ENCODE measurements at regions not wholly inside any gene's neighbourhood (a gene's known extent, or its start where the extent isn't known, plus 50 kb on each side); places are given as distances from the start of the nearest gene placed in this dataset.
A peak's percentile ranks its signal among the peaks of the same experiment; 100 is the strongest.
"Not testable (repeated sequence)": the region's sequence is repeated elsewhere in the genome, so short reads cannot be mapped to it uniquely, and the experiment has no call there.

DNA sequence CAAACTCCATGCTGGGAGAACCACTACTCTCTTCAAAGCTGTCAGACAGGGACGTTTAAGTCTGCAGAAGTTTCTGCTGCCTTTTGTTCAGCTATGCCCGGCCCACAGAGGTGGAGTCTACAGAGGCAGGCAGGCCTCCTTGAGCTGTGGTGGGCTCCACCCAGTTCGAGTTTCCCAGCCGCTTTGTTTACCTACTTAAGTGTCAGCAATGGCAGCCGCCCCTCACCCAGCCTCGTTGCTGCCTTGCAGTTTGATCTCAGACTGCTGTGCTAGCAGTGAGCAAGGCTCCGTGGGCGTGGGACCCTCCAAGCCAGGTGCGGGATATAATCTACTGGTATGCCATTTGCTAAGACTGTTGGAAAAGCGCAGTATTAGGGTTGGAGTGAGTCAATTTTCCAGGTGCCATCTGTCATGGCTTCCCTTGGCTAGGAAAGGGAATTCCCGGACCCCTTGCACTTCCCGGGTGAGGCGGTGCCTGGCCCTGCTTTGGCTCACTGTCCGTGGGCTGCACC is 190.7 kb downstream of the TTC6 start:
- H3K4me1 ChIP-seq (ENCODE audit: insufficient read depth, low read length, poor library complexity, severe bottlenecking); H4K20me1 ChIP-seq (ENCODE audit: insufficient read depth, low read length, poor library complexity, severe bottlenecking); H3K4me2 ChIP-seq (ENCODE audit: low read depth, low read length, poor library complexity, severe bottlenecking); H3K9me3 ChIP-seq (ENCODE audit: insufficient read depth, low read depth, low read length); H3F3A ChIP-seq (ENCODE audit: low read depth); H2AFZ ChIP-seq (ENCODE audit: low read length); H3K9me2 ChIP-seq (replicated peaks; ENCODE audit: low read depth, low read length); H3K27me3 ChIP-seq (ENCODE audit: insufficient read depth, low read length, poor library complexity, severe bottlenecking); H3K79me2 ChIP-seq (ENCODE audit: insufficient read depth, low read length); H3K9ac ChIP-seq (ENCODE audit: low read depth, low read length, poor library complexity, severe bottlenecking); H3K4me3 ChIP-seq (ENCODE audit: low read length, poor library complexity, severe bottlenecking); H3K36me3 ChIP-seq (ENCODE audit: insufficient read depth, low read length): not testable (repeated sequence)

DNA sequence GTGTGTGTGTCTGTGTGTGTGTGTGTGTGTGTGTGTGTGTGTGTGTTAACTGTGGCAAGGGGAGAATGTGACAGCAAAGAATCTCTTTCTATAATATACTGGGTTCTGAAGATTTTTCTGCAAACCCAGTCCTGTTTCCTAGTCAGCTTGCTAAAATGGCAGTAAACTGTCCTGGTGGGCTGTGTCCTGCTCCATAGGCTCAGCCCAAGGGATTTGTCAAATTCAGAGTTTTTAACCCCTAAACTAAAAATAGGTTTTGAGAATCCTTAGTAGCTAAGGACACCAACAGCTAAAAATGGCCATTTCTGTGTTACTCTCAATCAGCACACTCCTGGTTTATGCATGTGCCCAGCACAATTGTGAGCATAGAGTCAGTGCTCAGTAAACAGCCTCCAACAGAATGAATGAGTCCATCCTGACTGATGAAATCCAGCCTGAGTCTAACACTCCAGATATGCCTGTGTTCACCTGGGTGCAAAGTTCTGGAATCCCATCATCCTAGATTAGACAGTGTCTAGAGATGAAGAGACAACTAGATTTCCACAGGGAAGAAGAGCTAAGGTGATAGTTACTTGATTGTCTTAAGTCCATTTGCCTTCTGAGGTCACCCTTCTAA is 192.6 kb downstream of the TTC6 start:
- Histone ChIP-seq H3K9me3 (ENCODE audit: insufficient read depth, low read depth, low read length) (no peaks in the 10 kb centered on the region), H4K20me1 (ENCODE audit: insufficient read depth, low read length, poor library complexity, severe bottlenecking) (no peaks in the 10 kb centered on the region), H3K9me2 (replicated peaks; ENCODE audit: low read depth, low read length) (no peaks in the 10 kb centered on the region), H3K36me3 (ENCODE audit: insufficient read depth, low read length) (no peaks in the 10 kb centered on the region), H3K4me3 (ENCODE audit: low read length, poor library complexity, severe bottlenecking) (no peak overlapping the region), H3F3A (ENCODE audit: low read depth) (no peaks in the 10 kb centered on the region), H3K4me2 (ENCODE audit: low read depth, low read length, poor library complexity, severe bottlenecking) (no peak overlapping the region), H3K9ac (ENCODE audit: low read depth, low read length, poor library complexity, severe bottlenecking) (no peak overlapping the region), H3K4me1 (ENCODE audit: insufficient read depth, low read length, poor library complexity, severe bottlenecking) (no peaks in the 10 kb centered on the region), H3K79me2 (ENCODE audit: insufficient read depth, low read length) (no peaks in the 10 kb centered on the region), H3K27me3 (ENCODE audit: insufficient read depth, low read length, poor library complexity, severe bottlenecking) (no peaks in the 10 kb centered on the region), H2AFZ (ENCODE audit: low read length) (no peak overlapping the region)
- TF ChIP-seq, protein P1, sequence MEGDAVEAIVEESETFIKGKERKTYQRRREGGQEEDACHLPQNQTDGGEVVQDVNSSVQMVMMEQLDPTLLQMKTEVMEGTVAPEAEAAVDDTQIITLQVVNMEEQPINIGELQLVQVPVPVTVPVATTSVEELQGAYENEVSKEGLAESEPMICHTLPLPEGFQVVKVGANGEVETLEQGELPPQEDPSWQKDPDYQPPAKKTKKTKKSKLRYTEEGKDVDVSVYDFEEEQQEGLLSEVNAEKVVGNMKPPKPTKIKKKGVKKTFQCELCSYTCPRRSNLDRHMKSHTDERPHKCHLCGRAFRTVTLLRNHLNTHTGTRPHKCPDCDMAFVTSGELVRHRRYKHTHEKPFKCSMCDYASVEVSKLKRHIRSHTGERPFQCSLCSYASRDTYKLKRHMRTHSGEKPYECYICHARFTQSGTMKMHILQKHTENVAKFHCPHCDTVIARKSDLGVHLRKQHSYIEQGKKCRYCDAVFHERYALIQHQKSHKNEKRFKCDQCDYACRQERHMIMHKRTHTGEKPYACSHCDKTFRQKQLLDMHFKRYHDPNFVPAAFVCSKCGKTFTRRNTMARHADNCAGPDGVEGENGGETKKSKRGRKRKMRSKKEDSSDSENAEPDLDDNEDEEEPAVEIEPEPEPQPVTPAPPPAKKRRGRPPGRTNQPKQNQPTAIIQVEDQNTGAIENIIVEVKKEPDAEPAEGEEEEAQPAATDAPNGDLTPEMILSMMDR (conservative IDR thresholded peaks at IDR 0.05; ENCODE audit: low read length) = no peak
- TF ChIP-seq EZH2phosphoT487 (IDR thresholded peaks at IDR 0.05; ENCODE audit: borderline replicate concordance) = no peak

DNA sequence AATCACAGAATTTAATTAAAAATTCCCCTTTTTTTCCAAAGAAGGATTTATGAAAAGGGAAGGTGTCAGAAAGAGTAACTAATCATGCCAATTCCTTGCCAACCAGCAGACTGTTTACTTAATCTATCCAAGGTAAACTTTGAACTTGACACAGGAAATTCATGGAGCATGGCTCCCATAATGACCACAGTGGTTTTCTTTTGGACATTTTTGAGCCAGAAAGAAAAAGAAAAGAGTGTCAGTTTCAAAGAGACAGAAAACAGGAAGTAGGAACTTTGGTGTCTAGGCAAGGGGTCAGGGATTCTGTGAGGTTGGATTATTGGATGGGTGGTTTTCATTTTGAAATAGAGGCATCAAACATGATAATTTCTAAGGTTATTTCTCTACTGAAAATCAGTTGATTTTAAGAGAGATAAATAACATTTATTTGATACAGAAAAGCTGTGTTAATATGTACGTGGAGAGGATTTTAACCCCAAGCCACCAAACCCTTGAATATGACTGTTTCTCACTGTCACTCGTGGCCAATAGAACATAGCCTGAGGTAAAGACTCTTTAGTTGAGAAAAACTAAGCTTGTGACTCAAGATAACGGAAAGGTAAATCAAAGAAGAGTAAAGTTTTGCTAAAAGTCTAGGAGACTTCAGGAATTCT is 196.1 kb downstream of the TTC6 start:
- H3K27me3 ChIP-seq (ENCODE audit: insufficient read depth, low read length, poor library complexity, severe bottlenecking) = no peaks in the 10 kb centered on the region
- TF ChIP-seq EZH2phosphoT487 (IDR thresholded peaks at IDR 0.05; ENCODE audit: borderline replicate concordance) = no peak
- no peaks in the 10 kb centered on the region for H3K4me1 ChIP-seq (ENCODE audit: insufficient read depth, low read length, poor library complexity, severe bottlenecking)

DNA sequence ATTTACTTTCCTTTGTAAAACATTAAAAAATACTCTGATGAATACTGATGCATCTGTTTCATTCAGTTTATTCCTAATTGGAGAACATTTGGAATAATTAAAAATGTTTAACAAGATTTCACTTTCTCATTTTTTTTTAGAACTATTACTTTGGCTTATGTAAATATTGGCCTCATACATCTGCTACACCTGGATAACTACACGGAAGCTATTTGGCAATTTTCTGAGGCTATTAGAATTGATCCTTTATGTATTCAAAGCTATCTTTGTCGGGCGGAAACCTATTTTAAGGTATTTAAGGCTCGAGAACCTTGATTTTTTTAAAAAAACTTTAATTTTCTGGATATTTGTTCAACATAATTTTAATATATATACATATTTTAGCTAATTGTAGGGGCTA is 196.7 kb downstream of the TTC6 start:
- H3K36me3 ChIP-seq (ENCODE audit: insufficient read depth, low read length) = no peaks in the 10 kb centered on the region
- H3K79me2 ChIP-seq (ENCODE audit: insufficient read depth, low read length) = no peaks in the 10 kb centered on the region
- H3K4me3 ChIP-seq (ENCODE audit: low read length, poor library complexity, severe bottlenecking) = no peak overlapping the region
- no peaks in the 10 kb centered on the region for H3F3A ChIP-seq (ENCODE audit: low read depth)
- H3K9me3 ChIP-seq (ENCODE audit: insufficient read depth, low read depth, low read length) = no peaks in the 10 kb centered on the region
- no peaks in the 10 kb centered on the region for H3K27me3 ChIP-seq (ENCODE audit: insufficient read depth, low read length, poor library complexity, severe bottlenecking)
- H4K20me1 ChIP-seq (ENCODE audit: insufficient read depth, low read length, poor library complexity, severe bottlenecking) = no peaks in the 10 kb centered on the region
- no peak overlapping the region for H3K9ac ChIP-seq (ENCODE audit: low read depth, low read length, poor library complexity, severe bottlenecking)
- H3K4me2 ChIP-seq (ENCODE audit: low read depth, low read length, poor library complexity, severe bottlenecking) = no peak overlapping the region
- TF ChIP-seq, protein P1 (conservative IDR thresholded peaks at IDR 0.05; ENCODE audit: low read length) = no peak
- no peak for TF ChIP-seq EZH2phosphoT487 (IDR thresholded peaks at IDR 0.05; ENCODE audit: borderline replicate concordance)
- H3K4me1 ChIP-seq (ENCODE audit: insufficient read depth, low read length, poor library complexity, severe bottlenecking) = no peaks in the 10 kb centered on the region
- no peak overlapping the region for H2AFZ ChIP-seq (ENCODE audit: low read length)
- no peaks in the 10 kb centered on the region for H3K9me2 ChIP-seq (replicated peaks; ENCODE audit: low read depth, low read length)

More for the DNA sequence above, 196.1 kb downstream of the TTC6 start:
- no peaks in the 10 kb centered on the region for H4K20me1 ChIP-seq (ENCODE audit: insufficient read depth, low read length, poor library complexity, severe bottlenecking)
- H3K4me2 ChIP-seq (ENCODE audit: low read depth, low read length, poor library complexity, severe bottlenecking) = no peak overlapping the region
- H3K9me3 ChIP-seq (ENCODE audit: insufficient read depth, low read depth, low read length) = no peaks in the 10 kb centered on the region
- no peak overlapping the region for H3K9ac ChIP-seq (ENCODE audit: low read depth, low read length, poor library complexity, severe bottlenecking)
- H3K79me2 ChIP-seq (ENCODE audit: insufficient read depth, low read length) = no peaks in the 10 kb centered on the region
- H2AFZ ChIP-seq (ENCODE audit: low read length) = peak overlapping the region; percentile 39; the same call in 1 of the 2 replicates
- no peaks in the 10 kb centered on the region for H3F3A ChIP-seq (ENCODE audit: low read depth)
- no peak overlapping the region for H3K4me3 ChIP-seq (ENCODE audit: low read length, poor library complexity, severe bottlenecking)
- no peaks in the 10 kb centered on the region for H3K9me2 ChIP-seq (replicated peaks; ENCODE audit: low read depth, low read length)
- H3K36me3 ChIP-seq (ENCODE audit: insufficient read depth, low read length) = no peaks in the 10 kb centered on the region

Data from Loucy (cell line).